ENCODE measurements at regions not wholly inside any gene's neighbourhood (a gene's known extent, or its start where the extent isn't known, plus 50 kb on each side); places are given as distances from the start of the nearest gene placed in this dataset.

DNA sequence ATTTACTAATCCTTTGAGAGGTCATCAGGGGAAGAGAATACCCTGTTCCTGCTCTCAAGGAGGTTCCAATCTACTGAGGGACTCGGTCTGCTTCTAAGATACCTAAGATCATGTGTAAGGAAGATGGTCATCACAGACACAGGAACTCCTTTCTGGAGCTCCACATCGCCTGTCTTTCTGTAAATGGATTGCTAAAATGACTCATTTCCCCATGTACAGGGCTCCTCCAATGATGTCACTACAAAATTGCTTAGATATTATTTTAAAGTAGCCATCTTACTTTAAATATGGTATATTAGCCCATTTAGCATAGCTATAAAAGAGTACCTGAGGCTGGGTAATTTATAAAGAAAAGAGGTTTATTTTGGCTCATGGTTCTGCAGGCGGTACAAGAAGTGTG, 206.1 kb upstream of the PROK2 start:
- TF ChIP-seq, protein P1, sequence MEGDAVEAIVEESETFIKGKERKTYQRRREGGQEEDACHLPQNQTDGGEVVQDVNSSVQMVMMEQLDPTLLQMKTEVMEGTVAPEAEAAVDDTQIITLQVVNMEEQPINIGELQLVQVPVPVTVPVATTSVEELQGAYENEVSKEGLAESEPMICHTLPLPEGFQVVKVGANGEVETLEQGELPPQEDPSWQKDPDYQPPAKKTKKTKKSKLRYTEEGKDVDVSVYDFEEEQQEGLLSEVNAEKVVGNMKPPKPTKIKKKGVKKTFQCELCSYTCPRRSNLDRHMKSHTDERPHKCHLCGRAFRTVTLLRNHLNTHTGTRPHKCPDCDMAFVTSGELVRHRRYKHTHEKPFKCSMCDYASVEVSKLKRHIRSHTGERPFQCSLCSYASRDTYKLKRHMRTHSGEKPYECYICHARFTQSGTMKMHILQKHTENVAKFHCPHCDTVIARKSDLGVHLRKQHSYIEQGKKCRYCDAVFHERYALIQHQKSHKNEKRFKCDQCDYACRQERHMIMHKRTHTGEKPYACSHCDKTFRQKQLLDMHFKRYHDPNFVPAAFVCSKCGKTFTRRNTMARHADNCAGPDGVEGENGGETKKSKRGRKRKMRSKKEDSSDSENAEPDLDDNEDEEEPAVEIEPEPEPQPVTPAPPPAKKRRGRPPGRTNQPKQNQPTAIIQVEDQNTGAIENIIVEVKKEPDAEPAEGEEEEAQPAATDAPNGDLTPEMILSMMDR (IDR thresholded peaks at IDR 0.05): no peak
- no peak for TF ChIP-seq POLR2AphosphoS5 (IDR thresholded peaks at IDR 0.05)
- TF ChIP-seq EP300 (IDR thresholded peaks at IDR 0.05): no peak

Data from esophagus muscularis mucosa (tissue), 4 donors.